Left lobe of liver (tissue), 2 donors: ENCODE measurements at regions not wholly inside any gene's neighbourhood (a gene's known extent, or its start where the extent isn't known, plus 50 kb on each side); places are given as distances from the start of the nearest gene placed in this dataset.
A peak's percentile ranks its signal among the peaks of the same experiment; 100 is the strongest.
"Not testable (repeated sequence)": the region's sequence is repeated elsewhere in the genome, so short reads cannot be mapped to it uniquely, and the experiment has no call there.

Experiments used
- ATAC-seq: fragments of 200-7000 bp; cut with Tn5 transposase; one replicate; pipeline ENCODE4 v1.9.1; 2020; ENCODE audit warnings: mild to moderate bottlenecking, moderate library complexity
- DNase-seq: peaks from one replicate; pipeline ENCODE4 v3.0.0-alpha.2; 2020; ENCODE audit warnings: low spot score
- donor health status: DM: no; HTN: no; CAD: no; lungs with moderate emphysema.
- donor health status: DM: no; HTN: yes; CAD: no.

DNA sequence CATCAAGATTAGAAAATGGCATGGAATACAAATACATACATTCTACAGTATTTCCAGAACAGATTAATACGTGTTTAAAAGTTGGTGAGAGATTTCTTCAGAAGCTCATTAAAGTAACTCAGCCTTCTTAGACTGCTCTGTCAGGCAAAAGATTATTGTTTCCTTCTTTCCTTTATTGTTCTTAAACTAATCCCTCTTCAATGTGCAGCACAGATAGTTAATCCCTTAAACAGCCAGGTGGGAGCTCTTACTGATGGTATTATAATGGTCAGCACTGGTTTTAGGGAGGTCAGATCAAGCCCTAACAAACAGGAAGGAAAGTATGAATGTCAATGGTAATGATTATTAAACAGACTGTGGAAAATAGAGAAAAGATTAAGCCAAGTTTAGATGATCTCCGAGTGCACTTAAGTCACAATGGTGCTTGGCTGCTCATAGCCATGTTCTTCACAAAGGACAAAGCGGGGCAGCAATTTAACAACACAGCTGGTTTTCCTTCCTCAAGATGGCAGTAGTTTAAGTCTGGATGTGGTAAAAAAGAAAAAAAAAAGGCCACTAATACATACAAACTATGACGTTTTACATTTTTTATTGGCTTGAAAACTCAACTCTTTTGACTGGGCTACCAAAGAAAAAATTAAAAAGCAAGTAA lies 992.6 kb downstream of the PCDH9 start:
- ATAC-seq: no peak

DNA sequence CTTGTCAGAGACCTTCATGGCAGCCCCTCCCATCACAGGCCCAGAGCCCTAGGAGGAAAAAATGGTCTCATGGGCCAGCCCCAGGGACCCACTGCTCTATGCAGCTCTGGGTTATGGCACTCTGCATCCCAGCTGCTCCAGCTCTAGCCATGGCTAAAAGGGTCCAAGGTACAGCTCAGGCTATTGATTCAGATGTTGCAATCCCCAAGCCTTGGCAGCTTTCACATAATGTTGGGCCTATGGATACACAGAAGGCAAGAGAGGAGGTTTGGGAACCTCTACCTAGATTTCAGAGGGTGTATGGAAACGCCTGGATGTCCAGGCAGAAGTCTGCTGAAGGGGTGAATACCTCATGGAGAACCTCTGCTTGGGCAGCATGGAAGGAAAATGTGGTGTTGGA lies 996.0 kb downstream of the PCDH9 start:
- peak; percentile 99 for ATAC-seq

More for the DNA sequence above, 992.6 kb downstream of the PCDH9 start:
- no peak for DNase-seq

DNA sequence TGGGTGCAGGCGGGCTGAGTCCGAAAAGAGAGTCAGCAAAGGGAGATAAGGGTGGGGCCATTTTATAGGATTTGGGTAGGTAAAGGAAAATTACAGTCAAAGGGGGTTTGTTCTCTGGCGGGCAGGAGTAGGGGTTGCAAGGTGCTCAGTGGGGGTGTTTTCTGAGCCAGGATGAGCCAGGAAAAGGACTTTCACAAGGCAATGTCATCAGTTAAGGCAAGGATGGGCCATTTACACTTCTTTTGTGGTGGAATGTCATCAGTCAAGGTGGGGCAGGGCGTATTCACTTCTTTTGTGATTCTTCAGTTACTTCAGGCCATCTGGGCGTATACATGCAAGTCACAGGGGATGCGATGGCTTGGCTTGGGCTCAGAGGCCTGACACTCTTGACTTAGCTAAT lies 998.2 kb downstream of the PCDH9 start:
- ATAC-seq, DNase-seq: not testable (repeated sequence)

More for the DNA sequence above, 996.0 kb downstream of the PCDH9 start:
- peak; percentile 69 for DNase-seq

DNA sequence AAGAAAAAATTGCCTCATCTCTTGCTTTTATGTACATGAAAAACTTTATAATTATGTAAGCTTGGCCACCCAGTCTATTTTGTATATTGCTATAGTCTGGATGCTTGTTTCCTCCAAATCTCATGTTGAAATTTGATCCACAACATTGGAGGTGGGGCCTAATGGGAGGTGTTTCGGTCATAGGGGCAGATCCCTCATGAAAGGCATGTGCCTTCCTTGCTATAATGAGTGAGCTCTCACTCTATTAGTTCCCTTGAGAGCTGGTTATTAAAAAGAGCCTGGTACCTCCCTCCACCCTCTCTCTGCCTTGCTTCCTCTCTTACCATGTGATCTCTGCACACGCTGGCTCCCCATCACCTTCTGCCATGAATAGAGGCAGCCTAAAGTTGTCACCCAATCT lies 1005.1 kb downstream of the PCDH9 start:
- ATAC-seq: no peak
- DNase-seq: no peak

DNA sequence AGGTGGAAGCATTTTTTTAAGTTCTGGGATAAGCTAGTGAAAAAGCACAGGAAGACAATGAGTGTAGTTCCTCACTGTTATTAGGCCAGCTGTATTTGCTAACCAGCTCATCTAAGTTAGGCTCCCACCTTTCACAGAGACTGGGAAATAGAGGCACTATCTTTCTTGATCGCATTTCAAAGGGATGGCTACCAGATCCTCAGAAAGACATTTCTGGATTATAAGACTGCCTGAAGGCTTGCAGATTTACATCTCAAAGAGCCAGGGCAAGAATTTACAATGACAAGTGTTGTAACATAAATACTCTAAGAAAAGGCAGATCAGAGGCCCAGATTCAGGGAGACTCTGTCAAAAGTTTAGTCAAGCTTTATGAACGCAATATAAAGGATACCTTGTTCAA lies 1005.5 kb downstream of the PCDH9 start:
- ATAC-seq (no peak), DNase-seq (no peak)

DNA sequence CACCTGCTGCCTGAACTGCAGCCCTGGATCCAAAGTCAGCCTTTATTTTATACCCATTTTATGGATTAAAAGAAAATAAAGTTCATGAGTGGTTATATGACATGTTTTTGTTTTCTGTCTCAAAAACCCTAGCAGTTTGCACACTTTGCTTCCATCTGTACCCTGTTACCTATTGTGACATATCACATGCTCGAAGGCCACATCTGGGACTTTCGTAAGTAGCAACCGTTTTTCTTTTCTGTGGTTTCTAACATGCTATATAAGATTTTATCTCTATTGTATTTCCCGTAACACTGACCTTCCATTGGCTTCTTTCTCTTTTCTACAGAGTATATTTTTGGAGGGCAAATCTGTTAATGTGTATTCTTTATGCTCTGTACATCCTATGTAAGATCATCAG lies 1007.2 kb downstream of the PCDH9 start:
- no peak for DNase-seq
- ATAC-seq: no peak

DNA sequence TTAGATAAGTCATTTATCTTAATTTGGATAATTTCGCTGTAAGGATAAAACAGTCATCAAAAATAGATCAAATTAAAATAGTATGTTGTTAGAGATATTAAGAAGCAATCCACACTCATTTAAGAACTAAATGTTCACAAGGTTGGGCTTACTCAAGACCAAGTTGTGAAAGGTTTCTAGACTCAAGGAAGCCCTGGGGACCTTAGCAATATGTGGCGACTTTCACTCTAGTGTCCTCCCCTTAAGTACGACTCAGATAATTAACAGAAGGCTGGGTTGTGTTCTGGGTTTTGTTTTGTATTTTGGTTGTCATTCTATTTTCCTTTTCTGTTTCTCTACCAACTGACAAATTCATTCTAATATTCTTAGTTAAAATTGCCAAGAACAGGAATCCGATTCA lies 1008.0 kb downstream of the PCDH9 start:
- ATAC-seq: no peak
- DNase-seq: no peak

DNA sequence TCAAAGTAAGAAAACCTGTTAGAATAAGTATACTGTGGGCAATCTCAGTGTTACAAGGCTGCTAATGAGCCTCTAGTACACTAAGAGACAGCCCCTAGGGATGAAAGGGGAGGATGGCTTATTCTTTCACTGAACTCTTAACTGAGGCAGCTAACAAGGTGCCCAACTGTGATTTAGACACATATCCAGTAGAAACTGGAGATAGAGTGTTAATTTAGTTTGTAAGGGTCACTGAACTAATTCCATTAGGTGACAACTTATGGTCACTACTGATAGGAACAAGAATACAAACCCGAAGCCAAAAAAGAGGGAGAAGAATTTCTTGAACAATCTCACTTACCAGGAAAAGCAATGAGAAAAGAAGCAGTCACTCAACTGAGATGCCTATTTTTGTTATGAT lies 1010.6 kb downstream of the PCDH9 start:
- no peak for ATAC-seq
- no peak for DNase-seq

DNA sequence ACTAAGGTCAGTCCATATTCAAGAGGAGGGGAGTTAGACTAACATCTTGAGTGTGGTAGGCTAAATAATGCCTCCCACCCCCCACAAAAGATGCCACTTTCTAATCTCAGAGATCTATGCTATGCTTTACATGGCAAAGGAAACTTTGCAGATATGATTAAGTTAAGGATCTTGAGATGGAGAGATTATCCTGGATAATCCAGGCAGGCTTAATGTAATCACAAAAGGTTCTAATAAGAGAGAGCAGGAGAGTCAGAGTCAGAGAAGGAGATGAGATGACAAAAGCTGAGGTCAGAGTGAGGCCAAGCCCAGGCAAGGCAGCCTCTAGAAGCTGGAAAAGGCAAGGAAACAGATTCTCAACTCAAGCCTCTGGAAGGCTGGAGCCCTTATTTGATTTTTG lies 1011.6 kb downstream of the PCDH9 start:
- no peak for DNase-seq
- no peak for ATAC-seq

DNA sequence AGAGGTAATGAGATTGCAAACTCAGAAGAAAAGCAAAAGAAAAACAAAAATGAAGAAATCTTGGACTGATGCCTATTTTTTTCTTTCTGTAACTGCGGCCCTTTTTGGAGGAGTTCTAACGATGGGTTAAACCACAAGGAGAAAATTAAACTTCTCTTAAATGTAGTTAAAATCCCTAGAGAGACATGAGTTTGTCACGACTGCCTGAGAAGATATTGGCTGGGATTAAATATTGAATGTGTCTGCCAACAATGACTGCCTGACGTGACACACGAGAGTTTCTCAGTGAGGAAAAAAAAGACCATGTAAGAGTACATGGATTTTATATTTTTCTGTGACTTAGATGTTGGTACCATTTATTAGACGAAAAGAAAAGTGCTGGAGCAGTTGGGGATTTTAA lies 1013.4 kb downstream of the PCDH9 start:
- no peak for DNase-seq
- no peak for ATAC-seq

DNA sequence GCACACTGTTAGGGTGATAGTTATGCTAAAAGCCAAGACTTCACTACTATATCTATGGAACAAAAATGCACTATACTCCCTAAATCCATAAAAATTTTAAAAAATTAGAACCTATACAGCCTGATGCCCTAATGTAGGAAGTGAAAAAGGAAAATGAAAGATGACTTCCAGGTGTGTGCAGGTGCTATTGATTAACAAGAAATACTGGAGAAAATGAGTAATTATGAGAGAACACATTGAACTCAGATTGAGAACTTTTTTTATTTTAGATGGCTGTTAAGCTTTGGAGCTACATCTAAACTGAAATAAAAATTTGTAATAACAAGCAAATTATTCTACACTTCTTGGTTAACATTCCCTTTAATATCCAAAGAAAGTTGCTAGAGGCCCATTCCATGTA lies 1015.7 kb downstream of the PCDH9 start:
- no peak for ATAC-seq
- DNase-seq: no peak

DNA sequence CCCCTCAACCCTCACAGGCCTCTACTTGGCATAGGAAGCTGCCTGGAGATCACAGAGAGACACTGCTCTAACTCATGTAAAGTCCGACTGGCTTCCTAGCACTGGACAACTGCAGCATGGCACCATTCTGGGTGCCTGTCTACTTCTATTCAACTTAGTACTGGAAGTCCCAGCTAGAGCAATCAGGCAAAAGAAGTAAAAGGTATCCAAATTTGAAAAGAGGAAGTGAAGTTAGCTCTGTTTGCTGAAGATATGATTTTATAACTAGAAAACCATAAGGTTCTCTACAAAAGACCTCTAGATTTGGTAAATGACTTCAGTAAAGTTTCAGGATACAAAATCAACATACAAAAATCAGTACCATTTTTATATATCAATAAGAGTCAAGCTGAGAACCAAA lies 1017.6 kb downstream of the PCDH9 start:
- ATAC-seq (no peak), DNase-seq (no peak)

DNA sequence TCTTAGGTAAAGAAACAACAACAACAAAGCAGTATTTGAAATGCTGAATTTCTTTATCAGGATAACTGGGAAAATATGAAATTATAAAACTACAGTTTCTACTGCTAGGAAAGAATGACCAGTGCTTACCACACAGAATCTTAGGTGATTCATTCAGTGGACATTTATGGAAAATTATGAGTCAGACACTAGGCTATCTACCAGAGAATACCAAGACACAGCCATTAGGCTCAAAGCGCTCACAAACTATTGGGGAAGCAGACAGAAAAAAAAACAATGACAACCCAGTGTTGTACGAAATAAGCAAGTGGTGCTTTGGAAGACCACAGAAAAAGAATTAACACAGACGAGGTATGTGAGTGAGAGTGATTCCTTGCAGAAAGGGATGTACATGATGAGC lies 1019.5 kb downstream of the PCDH9 start:
- no peak for ATAC-seq

DNA sequence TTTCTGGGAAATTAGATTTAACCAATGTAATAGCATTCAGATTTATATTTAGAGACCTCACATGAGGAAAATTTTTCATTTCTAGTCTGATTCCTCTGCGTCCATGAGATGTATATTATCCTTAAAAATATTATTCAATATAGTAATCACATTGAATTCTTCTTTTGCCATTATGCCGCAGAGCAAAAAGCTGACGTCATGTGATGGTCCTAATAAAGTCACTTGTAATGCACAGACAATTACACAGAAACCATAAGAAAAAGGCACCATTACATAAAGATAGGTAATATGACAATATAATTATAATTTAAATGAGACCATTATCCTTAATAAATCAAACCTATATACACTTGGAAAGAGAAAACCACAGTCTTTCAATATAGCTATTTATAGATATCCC lies 1021.5 kb downstream of the PCDH9 start:
- DNase-seq: no peak
- no peak for ATAC-seq

More for the DNA sequence above, 1019.5 kb downstream of the PCDH9 start:
- DNase-seq: no peak

DNA sequence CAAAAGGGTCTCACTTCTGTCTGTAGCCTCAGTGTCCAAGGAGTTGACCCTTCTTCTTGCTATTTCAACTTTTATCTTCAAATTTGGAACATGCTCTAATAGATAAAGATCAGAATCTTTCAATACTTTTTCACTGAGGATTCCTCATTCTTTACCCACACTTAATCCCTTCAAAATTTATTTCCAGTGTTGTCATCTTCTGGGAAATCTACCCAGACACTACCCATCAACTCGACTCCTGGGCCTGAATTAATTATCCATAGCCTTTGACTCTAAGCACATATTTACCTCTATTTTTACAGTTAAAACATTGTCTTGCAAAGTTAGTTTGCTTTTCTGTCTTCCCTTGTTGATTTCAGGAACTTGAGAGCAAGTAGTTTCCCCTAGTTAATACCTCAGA lies 1022.5 kb downstream of the PCDH9 start:
- ATAC-seq: no peak
- no peak for DNase-seq

DNA sequence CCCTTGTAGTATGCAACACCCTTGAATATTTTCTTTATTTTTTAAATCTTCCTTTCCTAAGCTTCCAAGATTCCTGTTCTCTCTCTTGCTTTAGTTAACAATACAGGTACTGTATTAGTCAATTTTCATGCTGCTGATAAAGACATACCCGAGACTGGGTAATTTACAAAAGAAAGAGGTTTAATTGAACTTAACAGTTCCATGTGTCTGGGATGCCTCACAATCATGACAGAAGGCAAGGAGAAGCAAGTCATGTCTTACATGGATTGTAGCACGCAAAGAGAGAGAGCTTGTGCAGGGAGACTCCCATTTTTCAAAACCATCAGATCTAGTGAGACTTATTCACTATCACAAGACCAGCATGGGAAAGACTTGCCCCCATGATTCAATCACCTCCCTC lies 1024.3 kb downstream of the PCDH9 start:
- DNase-seq (no peak), ATAC-seq (no peak)

DNA sequence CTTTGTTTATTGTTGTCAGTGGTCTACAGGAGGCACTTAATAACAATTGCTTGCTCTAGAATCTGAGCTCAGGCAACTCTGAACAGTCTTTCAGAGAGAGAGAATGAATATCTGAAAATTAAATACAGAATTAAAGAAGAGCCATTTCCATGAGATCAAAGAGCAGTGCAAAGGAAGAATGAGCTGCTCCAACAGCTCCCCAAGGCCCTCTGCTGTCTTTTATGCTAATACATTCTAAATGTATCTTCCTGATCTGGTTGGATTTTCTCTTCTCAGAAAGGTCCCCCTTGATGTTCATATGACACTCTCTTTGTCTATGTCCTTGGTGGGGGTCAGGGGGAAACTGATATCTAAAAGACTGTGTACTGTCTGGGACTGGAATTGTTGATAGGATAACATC lies 1029.6 kb downstream of the PCDH9 start:
- ATAC-seq: no peak
- no peak for DNase-seq

DNA sequence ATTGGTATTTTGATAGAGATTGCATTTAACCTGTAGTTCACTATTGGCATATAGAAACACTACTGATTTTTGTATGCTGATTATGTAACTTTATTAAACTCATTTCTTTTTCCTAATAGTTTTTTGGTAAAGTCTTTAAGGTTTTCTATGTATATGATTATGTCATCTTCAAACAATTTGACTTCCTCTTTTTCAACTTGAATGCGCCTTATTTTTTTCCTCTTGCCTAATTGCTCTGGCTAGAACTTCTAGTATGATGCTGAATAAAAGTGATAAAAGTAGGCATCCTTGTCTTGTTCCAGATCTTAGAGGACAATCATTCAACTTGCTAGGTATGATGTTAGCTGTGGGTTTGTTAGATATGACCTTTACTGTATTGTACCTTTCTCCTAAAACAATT lies 1034.9 kb downstream of the PCDH9 start:
- DNase-seq (no peak), ATAC-seq (no peak)

DNA sequence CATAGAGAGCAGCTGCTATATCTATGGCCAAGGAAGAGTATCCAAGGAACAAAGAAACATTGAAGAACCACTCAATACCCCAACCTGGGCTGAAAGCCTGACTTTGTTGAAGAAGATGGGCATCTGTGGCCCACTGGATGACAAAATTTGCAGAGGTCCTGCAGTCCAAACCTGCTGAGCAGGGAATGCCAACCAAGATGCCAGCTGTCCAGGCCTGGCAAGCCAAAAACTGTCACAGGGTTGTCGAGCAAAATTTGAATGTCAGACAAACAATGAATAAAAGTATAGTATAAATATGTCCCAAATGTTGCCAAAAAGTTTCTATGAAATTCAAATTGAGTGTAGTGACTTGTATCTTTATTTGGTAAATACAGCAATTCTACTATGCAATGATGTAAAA lies 1040.2 kb downstream of the PCDH9 start:
- ATAC-seq: no peak
- no peak for DNase-seq

DNA sequence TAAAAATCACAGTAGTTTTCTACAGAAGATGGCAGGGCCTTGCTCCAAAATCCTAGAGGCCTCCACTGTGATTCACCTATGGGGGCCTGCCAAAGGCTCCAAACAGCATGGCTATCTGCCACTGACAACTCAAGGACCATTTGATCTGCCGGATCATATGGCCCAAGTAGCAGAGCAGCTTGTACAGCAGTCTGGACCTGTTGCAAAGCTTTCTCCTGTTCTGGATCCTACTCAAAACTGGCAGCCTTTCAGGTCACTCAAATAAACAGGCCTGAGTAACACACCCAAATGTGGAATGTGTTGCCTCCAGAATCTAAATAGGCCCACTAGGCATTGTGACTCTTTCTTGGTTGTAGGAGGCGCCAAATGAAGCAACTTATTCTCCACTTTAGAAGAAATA lies 1049.3 kb downstream of the PCDH9 start:
- DNase-seq (no peak), ATAC-seq (no peak)

DNA sequence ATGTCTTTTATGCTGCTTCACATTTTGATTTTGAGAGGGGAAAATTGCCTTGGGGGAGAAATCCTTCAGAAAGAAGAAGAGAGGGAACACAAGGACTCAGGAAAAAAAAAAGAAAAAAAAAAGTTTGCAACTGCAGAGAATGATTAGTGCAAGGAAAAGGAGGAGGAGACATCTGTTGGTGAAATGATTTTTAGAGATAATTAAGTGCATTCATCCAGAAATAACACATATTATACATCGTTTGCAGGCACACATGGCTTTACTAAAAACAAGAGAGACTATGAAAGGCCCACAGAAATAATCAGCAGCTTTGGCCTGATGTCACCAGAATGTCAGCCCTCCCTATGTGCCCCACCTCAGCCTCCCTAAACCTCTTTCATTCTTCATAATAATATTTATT lies 1058.2 kb downstream of the PCDH9 start:
- DNase-seq: no peak
- ATAC-seq: no peak

DNA sequence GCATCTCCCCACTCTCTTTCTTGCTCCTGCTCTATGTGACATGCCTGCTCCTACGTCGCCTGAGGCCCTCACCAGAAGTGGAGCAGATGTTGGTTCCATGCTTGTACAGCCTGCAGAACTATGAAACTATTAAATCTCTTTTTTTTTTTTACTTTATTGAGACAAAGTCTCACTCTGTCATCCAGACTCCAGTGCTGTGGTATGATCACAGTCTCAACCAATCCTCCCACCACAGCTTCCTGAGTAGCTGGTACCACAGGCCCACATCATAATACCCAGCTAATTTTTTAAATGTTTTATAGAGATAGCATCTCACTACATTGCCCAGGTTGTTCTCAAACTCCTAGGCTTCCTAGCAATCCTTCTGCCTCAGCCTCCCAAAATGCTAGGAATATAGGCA lies 1067.7 kb downstream of the PCDH9 start:
- DNase-seq (no peak), ATAC-seq (no peak)

DNA sequence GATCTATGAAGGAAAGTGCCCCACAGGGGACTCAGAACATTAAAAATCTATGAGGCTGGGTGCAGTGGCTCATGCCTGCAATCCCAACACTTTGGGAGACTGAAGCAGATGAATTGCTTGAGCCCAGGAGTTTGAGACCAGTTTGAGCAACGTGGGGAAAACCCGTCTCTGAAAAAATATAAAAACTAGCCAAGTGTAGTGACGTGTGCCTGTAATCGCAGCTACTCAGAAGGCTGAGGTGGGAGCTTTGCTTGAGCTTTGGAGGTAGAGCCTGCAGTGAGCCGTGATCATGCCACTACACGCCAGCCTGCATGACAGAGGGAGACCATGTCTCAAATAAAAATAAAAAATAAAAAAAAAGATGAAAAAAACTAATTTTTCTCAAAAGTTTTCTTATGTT lies 1070.6 kb downstream of the PCDH9 start:
- no peak for ATAC-seq
- no peak for DNase-seq

DNA sequence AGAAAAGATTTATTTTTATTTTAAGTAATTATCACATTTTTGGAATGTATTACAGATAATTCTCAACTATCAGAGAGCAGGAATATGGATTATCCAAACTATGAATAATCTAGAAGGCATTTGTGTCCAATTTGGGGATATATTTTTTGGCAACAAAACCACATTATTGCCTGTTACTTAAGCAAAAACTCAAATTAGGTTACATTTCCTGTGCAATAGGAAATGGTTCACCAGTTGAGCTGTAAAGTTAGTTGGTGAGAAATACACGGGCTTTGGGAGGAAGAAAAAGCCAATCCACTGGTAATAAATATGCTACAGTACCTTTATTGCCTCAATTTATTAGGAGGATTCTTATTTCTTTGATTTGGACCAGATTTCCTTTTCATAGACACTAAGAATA lies 1075.2 kb downstream of the PCDH9 start:
- DNase-seq (no peak), ATAC-seq (no peak)
